Gastrocnemius medialis (tissue), 4 donors: ENCODE measurements at regions not wholly inside any gene's neighbourhood (a gene's known extent, or its start where the extent isn't known, plus 50 kb on each side); places are given as distances from the start of the nearest gene placed in this dataset.

ENCODE experiments used
- ATAC-seq, 2 donors: fragments of 150-250 bp; one replicate each; pipeline ENCODE4 v1.9.1; 2016
- DNase-seq, 2 donors: peaks; one replicate each; pipeline ENCODE4 v3.0.0-alpha.2; 2019
- H3K27ac ChIP-seq, 4 donors: fragments of 200-600 bp; sonication (generic); 1 replicate in 1 of 4; 2 replicates in 3 of 4; pipeline ENCODE4 v1.5.1; 2016 to 2018; ENCODE audit warnings: mild to moderate bottlenecking in 2 of 4, moderate library complexity in 1 of 4
- H3K27me3 ChIP-seq, 3 donors: fragments of 200-600 bp; sonication (generic) in 2 of 3; 1 replicate in 1 of 3; 2 replicates in 2 of 3; pipeline versions ENCODE4 v1.5.1 to v1.6.0; 2016 to 2019; ENCODE audit warnings: mild to moderate bottlenecking in 1 of 3, moderate library complexity in 1 of 3
- H3K36me3 ChIP-seq, 2 donors: fragments of 200-600 bp; sonication (generic) in 1 of 2; one replicate each; pipeline ENCODE4 v1.5.1; 2017 to 2018
- H3K4me1 ChIP-seq, 2 donors: fragments of 200-600 bp; sonication (generic) in 1 of 2; one replicate each; pipeline ENCODE4 v1.5.1; 2016 to 2017; ENCODE audit warnings: mild to moderate bottlenecking in 2 of 2
- H3K4me3 ChIP-seq, 4 donors: fragments of 200-600 bp; sonication (generic) in 3 of 4; 1 replicate in 1 of 4; 2 replicates in 3 of 4; pipeline ENCODE4 v1.5.1; 2016 to 2019; ENCODE audit warnings: mild to moderate bottlenecking in 2 of 4
- H3K9me3 ChIP-seq, 3 donors: fragments of 200-600 bp; sonication (generic) in 2 of 3; 1 replicate in 1 of 3; 2 replicates in 2 of 3; pipeline ENCODE4 v1.5.1; 2016 to 2019
- CTCF ChIP-seq, 5 experiments: fragments of 450-650 bp in 3 of 5; fragments of 200-600 bp in 2 of 5; sonication (generic) in 2 of 5; IDR thresholded peaks in 4 of 5; conservative IDR thresholded peaks in 1 of 5; 1 replicate in 4 of 5; 2 replicates in 1 of 5; pipeline ENCODE4 v1.5.1; 2016 to 2019; ENCODE audit warnings: antibody characterized with exemption in 5 of 5, mild to moderate bottlenecking in 3 of 5, moderate library complexity in 3 of 5
- POLR2A ChIP-seq, 2 donors: fragments of 450-650 bp; IDR thresholded peaks; one replicate each; pipeline ENCODE4 v1.6.1; 2017; ENCODE audit warnings: antibody characterized with exemption in 2 of 2, mild to moderate bottlenecking in 2 of 2, moderate library complexity in 2 of 2
- in situ Hi-C, 4 donors: fragments of 200-750 bp; cut with MboI; loops; one replicate each; pipeline versions ENCODE4 v1.15.0 to v1.8.0; 2017; ENCODE audit warnings: low sequenced_read_pairs in 4 of 4
- intact Hi-C: fragments of 100-400 bp; cut with DNase I; formaldehyde crosslinking; loops from one replicate; pipeline ENCODE4 v1.15.1; 2023; ENCODE audit warnings: low total_unique reads

DNA sequence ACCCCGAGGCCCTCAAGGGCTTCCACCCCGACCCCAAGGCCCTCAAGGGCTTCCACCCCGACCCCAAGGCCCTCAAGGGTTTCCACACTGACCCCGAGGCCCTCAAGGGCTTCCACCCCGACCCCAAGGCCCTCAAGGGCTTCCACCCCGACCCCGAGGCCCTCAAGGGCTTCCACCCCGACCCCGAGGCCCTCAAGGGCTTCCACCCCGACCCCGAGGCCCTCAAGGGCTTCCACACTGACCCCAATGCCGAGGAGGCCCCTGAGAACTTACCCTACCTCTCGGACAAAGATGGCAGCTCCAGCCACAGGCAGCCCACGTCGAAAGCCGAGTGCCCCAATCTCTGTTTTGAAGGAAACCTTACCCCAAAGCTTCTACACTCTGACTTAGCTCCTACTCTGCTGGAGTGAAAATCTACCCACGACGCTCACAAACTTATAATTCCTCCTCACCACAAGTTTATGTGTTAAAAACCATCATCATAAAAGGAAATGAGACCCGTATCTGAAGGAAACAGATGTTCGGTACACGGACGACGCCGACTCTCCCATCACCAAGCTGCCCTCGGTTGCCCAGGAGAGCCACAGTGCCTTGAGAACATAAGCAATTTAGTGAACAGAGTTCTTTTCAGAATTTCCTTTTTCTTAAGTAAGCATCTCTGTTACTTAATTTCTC is 61.2 kb upstream of the RPH3AL start:
- no peak for DNase-seq
- H3K27ac ChIP-seq, result no peak overlapping the region
- H3K36me3 ChIP-seq, result peaks cover 0 to 9% of the 10 kb centered on the region in 2 donors
- H3K4me1 ChIP-seq, result peaks cover 13 to 14% of the 10 kb centered on the region in 2 donors
- no peaks in the 10 kb centered on the region for H3K9me3 ChIP-seq
- TF ChIP-seq POLR2A (IDR thresholded peaks at IDR 0.05) (no peak), CTCF (IDR thresholded peaks at IDR 0.05 in 4 of 5, conservative IDR thresholded peaks at IDR 0.05 in 1 of 5) (no peak)
- intact Hi-C loops (loop anchor here (5.0 kb wide), 1 partner anchor 583 kb away; the partner anchor contains the start of gene TIMM22), in situ Hi-C loops (no loop called here)
- H3K27me3 ChIP-seq, result no peaks in the 10 kb centered on the region
- ATAC-seq, result no peak
- no peak overlapping the region for H3K4me3 ChIP-seq

DNA sequence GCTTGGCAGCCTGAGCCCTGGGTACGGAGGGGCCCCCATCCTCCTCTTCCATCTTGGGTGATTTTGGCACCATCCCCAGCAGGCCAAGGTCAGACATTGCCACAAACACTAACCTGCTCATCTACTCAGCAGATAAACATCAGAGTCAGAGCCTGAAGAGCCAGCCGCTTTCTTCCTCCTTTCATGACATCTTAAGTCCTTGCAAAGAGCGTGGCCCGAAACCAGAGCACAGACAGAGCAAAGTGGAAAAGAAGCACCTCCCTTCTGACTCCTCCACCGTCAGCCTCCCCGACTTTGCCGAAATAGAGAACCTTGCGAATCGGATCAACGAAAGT is 60.4 kb upstream of the RPH3AL start:
- peaks cover 13 to 14% of the 10 kb centered on the region in 2 donors for H3K4me1 ChIP-seq
- in situ Hi-C loops, result no loop called here
- H3K9me3 ChIP-seq, result no peaks in the 10 kb centered on the region
- H3K27me3 ChIP-seq, result no peaks in the 10 kb centered on the region
- DNase-seq (no peak), ATAC-seq (no peak)
- no peak overlapping the region for H3K4me3 ChIP-seq
- TF ChIP-seq CTCF (IDR thresholded peaks at IDR 0.05 in 4 of 5, conservative IDR thresholded peaks at IDR 0.05 in 1 of 5), result no peak
- no peak for TF ChIP-seq POLR2A (IDR thresholded peaks at IDR 0.05)
- peaks cover 0 to 9% of the 10 kb centered on the region in 2 donors for H3K36me3 ChIP-seq
- intact Hi-C loops, result loop anchor here (5.0 kb wide), 1 partner anchor 584 kb away; the partner anchor contains the start of gene TIMM22
- H3K27ac ChIP-seq, result no peak overlapping the region

GRCh38 chr17:412211-413015 is 59.8 kb upstream of the RPH3AL start:
- no peaks in the 10 kb centered on the region for H3K27me3 ChIP-seq
- TF ChIP-seq CTCF (IDR thresholded peaks at IDR 0.05 in 4 of 5, conservative IDR thresholded peaks at IDR 0.05 in 1 of 5), result peak; percentile 52 to 80 (median 68)
- no peak for TF ChIP-seq POLR2A (IDR thresholded peaks at IDR 0.05)
- H3K4me3 ChIP-seq, result no peak overlapping the region
- peaks cover 13 to 14% of the 10 kb centered on the region in 2 donors for H3K4me1 ChIP-seq
- intact Hi-C loops, result loop anchor here (1.0 to 5.0 kb wide), 2 partner anchors 289 to 585 kb away; partner anchors contain the start of gene TIMM22
- no peaks in the 10 kb centered on the region for H3K9me3 ChIP-seq
- H3K36me3 ChIP-seq, result peaks cover 0 to 9% of the 10 kb centered on the region in 2 donors
- ATAC-seq, result no peak
- peak overlapping the region in 1 of 4 donors; percentile 70 for H3K27ac ChIP-seq
- peak in 1 of 2 donors; percentile 28 for DNase-seq
- in situ Hi-C loops, result no loop called here

- Histone ChIP-seq H3K4me1 (peaks cover 13 to 14% of the 10 kb centered on the region in 2 donors), H3K4me3 (peak overlapping the region in 1 of 4 donors; percentile 70), H3K36me3 (peaks cover 0 to 9% of the 10 kb centered on the region in 2 donors), H3K9me3 (no peaks in the 10 kb centered on the region), H3K27ac (peak overlapping the region in 1 of 4 donors; percentile 70), H3K27me3 (no peaks in the 10 kb centered on the region)
- intact Hi-C loops (loop anchor here (1.0 to 5.0 kb wide), 2 partner anchors 290 to 586 kb away; partner anchors contain the start of gene TIMM22), in situ Hi-C loops (no loop called here)
- ATAC-seq, result no peak
- no peak for TF ChIP-seq POLR2A (IDR thresholded peaks at IDR 0.05)
- TF ChIP-seq CTCF (IDR thresholded peaks at IDR 0.05 in 4 of 5, conservative IDR thresholded peaks at IDR 0.05 in 1 of 5), result no peak
- DNase-seq, result no peak
Observed at GRCh38 chr17:411421-412120, 59.0 kb upstream of the RPH3AL start.
